ENCODE measurements at regions not wholly inside any gene's neighbourhood (a gene's known extent, or its start where the extent isn't known, plus 50 kb on each side); places are given as distances from the start of the nearest gene placed in this dataset.

- TF ChIP-seq RARB (CRISPR knock-in tag; IDR thresholded peaks at IDR 0.05) (no peak), ESRRG (CRISPR knock-in tag; IDR thresholded peaks at IDR 0.05) (no peak)
These were observed 507.6 kb downstream of the ZEB2 start for GRCh38 chr2:144012304-144012703.
